ENCODE measurements at regions not wholly inside any gene's neighbourhood (a gene's known extent, or its start where the extent isn't known, plus 50 kb on each side); places are given as distances from the start of the nearest gene placed in this dataset.

- TF ChIP-seq, protein P1, sequence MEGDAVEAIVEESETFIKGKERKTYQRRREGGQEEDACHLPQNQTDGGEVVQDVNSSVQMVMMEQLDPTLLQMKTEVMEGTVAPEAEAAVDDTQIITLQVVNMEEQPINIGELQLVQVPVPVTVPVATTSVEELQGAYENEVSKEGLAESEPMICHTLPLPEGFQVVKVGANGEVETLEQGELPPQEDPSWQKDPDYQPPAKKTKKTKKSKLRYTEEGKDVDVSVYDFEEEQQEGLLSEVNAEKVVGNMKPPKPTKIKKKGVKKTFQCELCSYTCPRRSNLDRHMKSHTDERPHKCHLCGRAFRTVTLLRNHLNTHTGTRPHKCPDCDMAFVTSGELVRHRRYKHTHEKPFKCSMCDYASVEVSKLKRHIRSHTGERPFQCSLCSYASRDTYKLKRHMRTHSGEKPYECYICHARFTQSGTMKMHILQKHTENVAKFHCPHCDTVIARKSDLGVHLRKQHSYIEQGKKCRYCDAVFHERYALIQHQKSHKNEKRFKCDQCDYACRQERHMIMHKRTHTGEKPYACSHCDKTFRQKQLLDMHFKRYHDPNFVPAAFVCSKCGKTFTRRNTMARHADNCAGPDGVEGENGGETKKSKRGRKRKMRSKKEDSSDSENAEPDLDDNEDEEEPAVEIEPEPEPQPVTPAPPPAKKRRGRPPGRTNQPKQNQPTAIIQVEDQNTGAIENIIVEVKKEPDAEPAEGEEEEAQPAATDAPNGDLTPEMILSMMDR (conservative IDR thresholded peaks at IDR 0.05; ENCODE audit: low read depth): no peak
- H3K27ac ChIP-seq: no peak overlapping the region
- no peak for DNase-seq (ENCODE audit: low spot score)
- CTCF ChIA-PET: interaction anchor here (0.7 kb wide), 1 partner anchor 9 kb away, joined by 3 read pairs; no protein-coding TSS in a partner anchor
- POLR2A ChIA-PET (ENCODE audit: low non-redundant PET): no interaction called here
Measured at GRCh38 chr1:181387702-181388101, 95.6 kb upstream of the CACNA1E start.

DNA sequence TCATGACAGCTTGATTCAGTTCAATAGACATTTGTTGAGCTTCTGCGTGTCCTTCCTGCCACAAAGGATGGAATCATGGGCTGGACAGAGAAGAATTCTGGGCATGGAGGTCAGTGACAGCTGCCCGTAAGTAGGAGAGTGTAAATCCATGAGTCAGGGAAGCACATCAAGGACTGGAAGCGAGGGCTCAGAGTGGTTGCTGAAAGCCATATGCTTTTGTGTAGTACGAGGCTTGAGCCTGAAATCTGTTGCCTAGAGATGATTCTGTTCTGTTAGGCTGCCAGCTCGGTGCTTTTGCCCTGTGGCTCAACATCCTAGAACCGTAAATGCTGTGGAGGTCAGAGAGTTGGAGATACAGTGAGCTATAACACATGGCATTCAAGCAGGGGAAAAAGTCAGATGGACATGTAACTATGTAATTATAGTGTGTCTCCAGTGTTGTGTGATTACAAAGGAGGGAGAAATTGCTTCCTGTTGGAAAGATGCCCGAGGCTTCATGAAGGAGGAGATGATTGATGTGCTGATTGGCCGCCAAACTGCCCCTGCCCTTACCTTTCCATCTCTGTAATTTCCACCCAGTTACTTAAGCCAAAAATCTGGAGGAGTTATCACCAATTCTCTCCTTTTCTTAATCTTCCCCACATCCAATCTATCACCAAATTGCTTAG, 92.8 kb upstream of the CACNA1E start:
- ChIA-PET CTCF (interaction anchor here (0.6 kb wide), 1 partner anchor 171 kb away, joined by 3 read pairs; no protein-coding TSS in a partner anchor), POLR2A (ENCODE audit: low non-redundant PET) (no interaction called here)
- no peak for DNase-seq (ENCODE audit: low spot score)
- TF ChIP-seq, protein P1 (conservative IDR thresholded peaks at IDR 0.05; ENCODE audit: low read depth): no peak
- H3K27ac ChIP-seq: no peak overlapping the region

- TF ChIP-seq, protein P1 (conservative IDR thresholded peaks at IDR 0.05; ENCODE audit: low read depth): no peak
- CTCF ChIA-PET: no interaction called here
- POLR2A ChIA-PET (ENCODE audit: low non-redundant PET): no interaction called here
Measured at GRCh38 chr1:181391301-181391900, 91.9 kb upstream of the CACNA1E start.

GRCh38 chr1:181392133-181392532, 91.2 kb upstream of the CACNA1E start:
- TF ChIP-seq, protein P1 (conservative IDR thresholded peaks at IDR 0.05; ENCODE audit: low read depth): no peak
- POLR2A ChIA-PET (ENCODE audit: low non-redundant PET): no interaction called here
- DNase-seq (ENCODE audit: low spot score): no peak
- CTCF ChIA-PET: no interaction called here
- no peak overlapping the region for H3K27ac ChIP-seq

More at GRCh38 chr1:181391301-181391900, 91.9 kb upstream of the CACNA1E start:
- H3K27ac ChIP-seq: no peak overlapping the region
- no peak for DNase-seq (ENCODE audit: low spot score)

DNA sequence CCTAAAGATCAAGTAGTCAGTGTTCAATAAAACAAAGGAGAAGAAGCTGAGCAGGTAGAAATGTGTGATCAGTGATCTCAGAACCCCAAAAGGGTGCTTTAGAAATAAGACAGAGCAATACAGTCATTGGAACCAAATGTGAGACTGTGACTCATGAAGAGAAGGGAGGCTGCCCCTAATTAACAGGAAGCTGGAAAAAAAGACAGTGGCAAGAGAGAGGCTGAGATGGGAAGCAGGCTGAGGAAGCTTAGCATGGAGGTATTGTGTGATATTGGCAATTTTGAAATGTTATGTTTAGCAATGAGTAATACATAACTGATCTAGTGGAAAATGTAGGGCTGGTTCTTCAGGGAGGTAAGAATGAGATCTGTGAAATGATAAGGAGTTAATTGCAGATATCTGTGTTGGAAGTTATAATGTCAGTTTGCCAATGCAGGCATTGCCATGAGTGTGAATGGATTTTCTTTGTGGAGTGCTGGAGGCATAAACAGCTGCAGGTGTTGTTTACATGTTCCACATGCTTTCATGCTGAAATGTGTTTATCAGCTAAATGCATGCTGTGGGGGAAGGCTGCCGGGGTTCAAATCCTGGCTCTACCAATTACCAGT, 90.6 kb upstream of the CACNA1E start:
- TF ChIP-seq, protein P1 (conservative IDR thresholded peaks at IDR 0.05; ENCODE audit: low read depth): no peak
- ChIA-PET CTCF (no interaction called here), POLR2A (ENCODE audit: low non-redundant PET) (no interaction called here)
- no peak overlapping the region for H3K27ac ChIP-seq
- DNase-seq (ENCODE audit: low spot score): no peak

DNA sequence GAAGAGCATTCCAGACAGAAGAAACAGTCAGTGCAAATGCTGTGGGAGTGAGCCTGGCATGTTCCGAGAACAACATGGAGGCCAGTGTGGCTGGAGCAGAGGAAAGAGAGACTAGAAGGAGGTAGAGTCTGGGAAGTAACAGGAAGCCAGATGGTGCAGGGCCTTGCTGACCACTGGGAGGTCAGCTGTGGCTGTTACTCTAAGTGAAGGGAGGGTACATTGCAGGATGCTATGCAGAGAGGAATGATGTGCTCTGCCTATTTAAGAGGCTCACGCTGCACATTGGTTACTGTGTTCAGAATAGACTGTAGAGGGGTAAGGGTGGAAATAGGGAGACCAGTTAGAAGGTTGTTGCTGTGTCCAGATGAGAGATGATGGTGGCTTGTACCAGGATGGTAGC, 88.6 kb upstream of the CACNA1E start:
- H3K27ac ChIP-seq: no peak overlapping the region
- ChIA-PET POLR2A (ENCODE audit: low non-redundant PET) (no interaction called here), CTCF (no interaction called here)
- DNase-seq (ENCODE audit: low spot score): no peak
- TF ChIP-seq, protein P1 (conservative IDR thresholded peaks at IDR 0.05; ENCODE audit: low read depth): no peak
